ENCODE measurements at regions not wholly inside any gene's neighbourhood (a gene's known extent, or its start where the extent isn't known, plus 50 kb on each side); places are given as distances from the start of the nearest gene placed in this dataset.

- no peak for DNase-seq (ENCODE audit: low read depth)
- no peak overlapping the region for H3K4me3 ChIP-seq (ENCODE audit: low read depth, low read length)
- TF ChIP-seq CTCF (conservative IDR thresholded peaks at IDR 0.05; ENCODE audit: low read depth, low read length) = no peak
These were observed 192.9 kb downstream of the SEC23A start for GRCh38 chr14:38910092-38910491.

GRCh38 chr14:38904959-38905358 is 198.1 kb downstream of the SEC23A start:
- DNase-seq (ENCODE audit: low read depth) = no peak
- TF ChIP-seq CTCF (conservative IDR thresholded peaks at IDR 0.05; ENCODE audit: low read depth, low read length) = no peak
- H3K4me3 ChIP-seq (ENCODE audit: low read depth, low read length) = no peak overlapping the region

- TF ChIP-seq CTCF (conservative IDR thresholded peaks at IDR 0.05; ENCODE audit: low read depth, low read length) = no peak
- H3K4me3 ChIP-seq (ENCODE audit: low read depth, low read length) = no peak overlapping the region
- no peak for DNase-seq (ENCODE audit: low read depth)
These were observed 201.2 kb downstream of the SEC23A start for GRCh38 chr14:38901791-38902190.

GRCh38 chr14:38900887-38901286 is 202.1 kb downstream of the SEC23A start:
- H3K4me3 ChIP-seq (ENCODE audit: low read depth, low read length) = no peak overlapping the region
- TF ChIP-seq CTCF (conservative IDR thresholded peaks at IDR 0.05; ENCODE audit: low read depth, low read length) = no peak
- no peak for DNase-seq (ENCODE audit: low read depth)

GRCh38 chr14:38887696-38888095 is 215.3 kb downstream of the SEC23A start:
- no peak for TF ChIP-seq CTCF (conservative IDR thresholded peaks at IDR 0.05; ENCODE audit: low read depth, low read length)
- no peak for DNase-seq (ENCODE audit: low read depth)
- H3K4me3 ChIP-seq (ENCODE audit: low read depth, low read length) = no peak overlapping the region

GRCh38 chr14:38884109-38884508 is 218.9 kb downstream of the SEC23A start:
- no peak for DNase-seq (ENCODE audit: low read depth)
- H3K4me3 ChIP-seq (ENCODE audit: low read depth, low read length) = no peak overlapping the region
- TF ChIP-seq CTCF (conservative IDR thresholded peaks at IDR 0.05; ENCODE audit: low read depth, low read length) = no peak

- no peak for DNase-seq (ENCODE audit: low read depth)
- H3K4me3 ChIP-seq (ENCODE audit: low read depth, low read length) = no peak overlapping the region
- TF ChIP-seq CTCF (conservative IDR thresholded peaks at IDR 0.05; ENCODE audit: low read depth, low read length) = no peak
These were observed 219.9 kb downstream of the SEC23A start for GRCh38 chr14:38883127-38883526.

Data from epithelial cell of proximal tubule (primary cell).